HG03025 (cell line): ENCODE measurements at regions not wholly inside any gene's neighbourhood (a gene's known extent, or its start where the extent isn't known, plus 50 kb on each side); places are given as distances from the start of the nearest gene placed in this dataset.
"Not testable (repeated sequence)": the region's sequence is repeated elsewhere in the genome, so short reads cannot be mapped to it uniquely, and the experiment has no call there.

Source experiments
- ATAC-seq: cut with Tn5 transposase; IDR thresholded peaks from one replicate; pipeline ENCODE4 v1.9.1; 2021; ENCODE audit warnings: mild to moderate bottlenecking, moderate library complexity; ENCODE audit not compliant: unreplicated experiment, low FRiP score

GRCh38 chr20:19833395-19833794 is 75.3 kb downstream of the RIN2 start:
- no peak for ATAC-seq

- ATAC-seq = no peak
Measured at GRCh38 chr20:19834287-19834686, 76.2 kb downstream of the RIN2 start.

- ATAC-seq = no peak
Measured at GRCh38 chr20:19834783-19835182, 76.7 kb downstream of the RIN2 start.

GRCh38 chr20:19835533-19836222 is 77.6 kb downstream of the RIN2 start:
- ATAC-seq = no peak

- ATAC-seq = no peak
Measured at GRCh38 chr20:19838468-19838867, 80.4 kb downstream of the RIN2 start.

GRCh38 chr20:19839053-19839452 is 81.0 kb downstream of the RIN2 start:
- no peak for ATAC-seq

- no peak for ATAC-seq
Measured at GRCh38 chr20:19840111-19840710, 82.2 kb downstream of the RIN2 start.

- ATAC-seq = no peak
Measured at GRCh38 chr20:19841740-19842139, 83.7 kb downstream of the RIN2 start.

- not testable (repeated sequence) for ATAC-seq
Measured at GRCh38 chr20:19844850-19845249, 86.8 kb downstream of the RIN2 start.

GRCh38 chr20:19847383-19847782 is 89.3 kb downstream of the RIN2 start:
- ATAC-seq = no peak

- ATAC-seq = no peak
Measured at GRCh38 chr20:19849341-19850197, 91.5 kb downstream of the RIN2 start.

GRCh38 chr20:19850198-19850533 is 92.1 kb downstream of the RIN2 start:
- no peak for ATAC-seq

GRCh38 chr20:19851861-19852260 is 93.8 kb downstream of the RIN2 start:
- no peak for ATAC-seq

GRCh38 chr20:19855416-19855815 is 97.4 kb downstream of the RIN2 start:
- no peak for ATAC-seq

- ATAC-seq = no peak
Measured at GRCh38 chr20:19858466-19859371, 100.7 kb downstream of the RIN2 start.

GRCh38 chr20:19859444-19859843 is 101.4 kb downstream of the RIN2 start:
- ATAC-seq = no peak

- no peak for ATAC-seq
Measured at GRCh38 chr20:19860737-19861136, 102.7 kb downstream of the RIN2 start.

- no peak for ATAC-seq
Measured at GRCh38 chr20:19861147-19861759, 103.2 kb downstream of the RIN2 start.

- ATAC-seq = no peak
Measured at GRCh38 chr20:19864130-19864529, 106.1 kb downstream of the RIN2 start.

GRCh38 chr20:19866070-19866469 is 108.0 kb downstream of the RIN2 start:
- ATAC-seq = no peak
